ENCODE measurements at regions not wholly inside any gene's neighbourhood (a gene's known extent, or its start where the extent isn't known, plus 50 kb on each side); places are given as distances from the start of the nearest gene placed in this dataset.

DNA sequence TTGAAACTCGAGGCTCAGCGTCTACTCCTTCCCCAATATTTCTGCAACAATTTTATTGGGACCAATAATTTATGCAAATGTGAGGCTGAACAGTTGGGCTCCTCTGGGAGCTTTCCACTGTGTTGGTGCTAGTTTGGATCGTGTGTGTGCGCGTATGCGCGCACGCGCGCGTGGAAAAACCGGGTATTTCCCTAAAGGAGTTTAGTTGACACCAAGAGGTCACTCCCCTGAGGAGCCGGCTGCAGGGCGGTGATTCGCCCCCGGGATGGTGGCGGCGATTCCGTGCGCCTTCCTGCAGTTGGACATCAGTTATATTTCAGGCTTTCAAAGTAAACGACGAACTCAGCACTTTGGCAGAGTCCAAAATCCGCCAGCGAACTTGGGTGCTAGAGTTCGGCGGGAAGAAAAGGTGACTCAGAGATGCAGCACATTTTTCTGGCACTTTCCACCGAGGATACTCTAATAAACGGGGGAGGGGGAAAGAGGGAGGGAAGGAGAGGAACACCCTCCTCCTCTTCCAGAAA lies 186.5 kb upstream of the FANCL start:
- Histone ChIP-seq H2AFZ (ENCODE audit: low read length) (no peak overlapping the region), H3K4me1 (ENCODE audit: insufficient read depth, low read length) (peaks cover 4% of the 10 kb centered on the region), H3K27ac (ENCODE audit: low read depth, low read length) (no peak overlapping the region), H3K27me3 (ENCODE audit: insufficient read depth, low read length) (peaks cover 16% of the 10 kb centered on the region), H3K79me2 (ENCODE audit: insufficient read depth, low read length) (no peaks in the 10 kb centered on the region), H3K4me2 (ENCODE audit: insufficient read depth, low read length) (peak overlapping the region; percentile 72), H3K4me3 (ENCODE audit: insufficient read depth, low read length) (peak overlapping the region; percentile 36), H3K9me3 (ENCODE audit: low read depth, low read length) (no peaks in the 10 kb centered on the region), H4K20me1 (ENCODE audit: insufficient read depth, low read length) (no peaks in the 10 kb centered on the region), H3K36me3 (ENCODE audit: insufficient read depth, low read length) (no peaks in the 10 kb centered on the region)
- DNase-seq (ENCODE audit: insufficient read length, low spot score, missing footprints), result no peak
- TF ChIP-seq, protein P1, sequence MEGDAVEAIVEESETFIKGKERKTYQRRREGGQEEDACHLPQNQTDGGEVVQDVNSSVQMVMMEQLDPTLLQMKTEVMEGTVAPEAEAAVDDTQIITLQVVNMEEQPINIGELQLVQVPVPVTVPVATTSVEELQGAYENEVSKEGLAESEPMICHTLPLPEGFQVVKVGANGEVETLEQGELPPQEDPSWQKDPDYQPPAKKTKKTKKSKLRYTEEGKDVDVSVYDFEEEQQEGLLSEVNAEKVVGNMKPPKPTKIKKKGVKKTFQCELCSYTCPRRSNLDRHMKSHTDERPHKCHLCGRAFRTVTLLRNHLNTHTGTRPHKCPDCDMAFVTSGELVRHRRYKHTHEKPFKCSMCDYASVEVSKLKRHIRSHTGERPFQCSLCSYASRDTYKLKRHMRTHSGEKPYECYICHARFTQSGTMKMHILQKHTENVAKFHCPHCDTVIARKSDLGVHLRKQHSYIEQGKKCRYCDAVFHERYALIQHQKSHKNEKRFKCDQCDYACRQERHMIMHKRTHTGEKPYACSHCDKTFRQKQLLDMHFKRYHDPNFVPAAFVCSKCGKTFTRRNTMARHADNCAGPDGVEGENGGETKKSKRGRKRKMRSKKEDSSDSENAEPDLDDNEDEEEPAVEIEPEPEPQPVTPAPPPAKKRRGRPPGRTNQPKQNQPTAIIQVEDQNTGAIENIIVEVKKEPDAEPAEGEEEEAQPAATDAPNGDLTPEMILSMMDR (IDR thresholded peaks at IDR 0.05; ENCODE audit: extremely low read depth, low read depth, low read length), result no peak

DNA sequence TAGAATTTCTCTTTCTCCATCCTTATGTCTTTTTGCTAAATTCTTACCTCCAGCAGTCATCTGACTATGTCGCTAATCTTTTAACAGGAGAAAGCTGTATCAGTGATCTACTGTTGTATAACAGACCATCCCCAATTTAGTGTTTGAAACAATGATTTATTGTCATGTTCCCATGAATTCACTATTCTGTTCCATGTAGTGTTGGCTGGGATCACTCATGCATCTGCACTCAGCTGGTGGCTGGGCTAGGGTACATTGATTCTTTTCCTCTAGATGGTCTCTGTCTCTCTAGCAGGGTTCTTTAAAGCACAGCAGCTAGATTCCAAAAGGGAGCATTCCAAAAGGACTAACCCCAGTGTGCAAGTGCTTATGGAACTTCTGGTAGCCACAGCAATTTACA lies 184.2 kb upstream of the FANCL start:
- Histone ChIP-seq H3K4me2 (ENCODE audit: insufficient read depth, low read length) (no peak overlapping the region), H2AFZ (ENCODE audit: low read length) (no peak overlapping the region), H3K27ac (ENCODE audit: low read depth, low read length) (no peak overlapping the region), H3K9me3 (ENCODE audit: low read depth, low read length) (no peaks in the 10 kb centered on the region), H4K20me1 (ENCODE audit: insufficient read depth, low read length) (no peaks in the 10 kb centered on the region), H3K27me3 (ENCODE audit: insufficient read depth, low read length) (peaks cover 16% of the 10 kb centered on the region), H3K79me2 (ENCODE audit: insufficient read depth, low read length) (no peaks in the 10 kb centered on the region), H3K36me3 (ENCODE audit: insufficient read depth, low read length) (no peaks in the 10 kb centered on the region), H3K4me3 (ENCODE audit: insufficient read depth, low read length) (no peak overlapping the region), H3K4me1 (ENCODE audit: insufficient read depth, low read length) (peaks cover 4% of the 10 kb centered on the region)
- TF ChIP-seq, protein P1 (IDR thresholded peaks at IDR 0.05; ENCODE audit: extremely low read depth, low read depth, low read length), result no peak
- no peak for DNase-seq (ENCODE audit: insufficient read length, low spot score, missing footprints)

DNA sequence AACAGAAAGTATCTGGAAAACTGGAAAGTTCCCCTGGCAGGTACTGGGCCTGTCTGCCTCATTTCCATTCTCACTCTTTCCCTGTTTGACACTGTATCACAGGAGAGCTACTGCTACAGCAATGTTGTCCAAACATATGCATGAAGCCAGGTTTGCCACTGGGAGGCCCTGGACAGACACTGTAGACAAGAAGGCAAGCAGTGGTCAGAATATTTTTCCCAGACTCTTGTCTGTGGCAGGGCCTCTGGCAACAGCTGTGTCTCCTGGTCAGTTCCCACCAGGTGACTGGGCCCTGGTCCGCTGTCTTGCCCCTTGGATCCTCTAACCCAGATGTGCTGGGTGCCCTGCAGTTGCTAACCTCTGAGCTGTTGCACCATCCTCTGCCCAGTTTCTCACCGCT lies 178.9 kb upstream of the FANCL start:
- H3K4me2 ChIP-seq (ENCODE audit: insufficient read depth, low read length), result no peak overlapping the region

DNA sequence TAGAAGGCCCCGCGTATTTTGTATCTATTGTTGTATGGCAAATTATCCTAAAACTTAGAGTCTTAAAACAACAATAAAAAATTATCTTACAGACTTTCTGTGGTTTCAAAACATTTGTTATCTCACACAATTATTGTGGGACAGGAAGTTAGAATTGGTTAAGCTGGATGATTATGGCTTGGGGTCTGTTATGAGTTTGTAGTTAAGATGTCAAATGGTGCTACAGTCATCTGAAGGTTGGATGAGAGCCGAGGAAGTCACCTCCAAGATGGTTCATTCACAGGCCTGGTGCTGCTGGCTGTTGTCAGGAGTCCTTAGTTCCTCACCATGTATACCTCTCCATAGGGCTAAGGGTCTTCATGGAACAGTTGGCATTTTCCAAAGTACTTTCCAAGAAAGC lies 175.6 kb upstream of the FANCL start:
- Histone ChIP-seq H3K4me3 (ENCODE audit: insufficient read depth, low read length) (no peak overlapping the region), H3K4me2 (ENCODE audit: insufficient read depth, low read length) (no peak overlapping the region), H4K20me1 (ENCODE audit: insufficient read depth, low read length) (no peaks in the 10 kb centered on the region), H3K79me2 (ENCODE audit: insufficient read depth, low read length) (no peaks in the 10 kb centered on the region), H3K27me3 (ENCODE audit: insufficient read depth, low read length) (no peaks in the 10 kb centered on the region), H3K9me3 (ENCODE audit: low read depth, low read length) (no peaks in the 10 kb centered on the region), H3K4me1 (ENCODE audit: insufficient read depth, low read length) (no peaks in the 10 kb centered on the region), H3K36me3 (ENCODE audit: insufficient read depth, low read length) (no peaks in the 10 kb centered on the region), H2AFZ (ENCODE audit: low read length) (no peak overlapping the region), H3K27ac (ENCODE audit: low read depth, low read length) (no peak overlapping the region)
- no peak for DNase-seq (ENCODE audit: insufficient read length, low spot score, missing footprints)
- TF ChIP-seq, protein P1 (IDR thresholded peaks at IDR 0.05; ENCODE audit: extremely low read depth, low read depth, low read length), result no peak

More for the DNA sequence above, 178.9 kb upstream of the FANCL start:
- Histone ChIP-seq H2AFZ (ENCODE audit: low read length) (no peak overlapping the region), H4K20me1 (ENCODE audit: insufficient read depth, low read length) (no peaks in the 10 kb centered on the region), H3K36me3 (ENCODE audit: insufficient read depth, low read length) (no peaks in the 10 kb centered on the region), H3K4me3 (ENCODE audit: insufficient read depth, low read length) (no peak overlapping the region), H3K27me3 (ENCODE audit: insufficient read depth, low read length) (no peaks in the 10 kb centered on the region), H3K79me2 (ENCODE audit: insufficient read depth, low read length) (no peaks in the 10 kb centered on the region), H3K27ac (ENCODE audit: low read depth, low read length) (no peak overlapping the region), H3K9me3 (ENCODE audit: low read depth, low read length) (no peaks in the 10 kb centered on the region), H3K4me1 (ENCODE audit: insufficient read depth, low read length) (no peaks in the 10 kb centered on the region)
- DNase-seq (ENCODE audit: insufficient read length, low spot score, missing footprints), result no peak
- TF ChIP-seq, protein P1 (IDR thresholded peaks at IDR 0.05; ENCODE audit: extremely low read depth, low read depth, low read length), result no peak

All from osteoblast (primary cell).